Muscle of leg (tissue), 3 donors: ENCODE measurements at regions not wholly inside any gene's neighbourhood (a gene's known extent, or its start where the extent isn't known, plus 50 kb on each side); places are given as distances from the start of the nearest gene placed in this dataset.

Experiments
- DNase-seq: peaks from one replicate; pipeline ENCODE4 v3.0.0; 2013
- H3K27ac ChIP-seq: one replicate; pipeline ENCODE4 v1.5.1; 2013; ENCODE audit warnings: mild to moderate bottlenecking, low read length, control low read depth
- H3K27me3 ChIP-seq: one replicate; pipeline ENCODE4 v1.6.1; 2013; ENCODE audit warnings: low read length; ENCODE audit not compliant: control insufficient read depth, insufficient read depth
- H3K36me3 ChIP-seq: one replicate; pipeline ENCODE4 v1.6.1; 2013; ENCODE audit warnings: low read length; ENCODE audit not compliant: control insufficient read depth, insufficient read depth
- H3K4me1 ChIP-seq: one replicate; pipeline ENCODE4 v1.6.1; 2013; ENCODE audit warnings: low read length; ENCODE audit not compliant: control insufficient read depth, insufficient read depth
- H3K4me3 ChIP-seq: one replicate; pipeline ENCODE4 v1.5.1; 2013; ENCODE audit warnings: low read length, control low read depth
- H3K9me3 ChIP-seq: replicated peaks from 2 replicates; pipeline ENCODE4 v1.6.1; 2013; ENCODE audit warnings: low read depth, low read length; ENCODE audit not compliant: control insufficient read depth
- WGBS: methylation state at CpG from one replicate; pipeline ENCODE4 v1.1.5; 2013; ENCODE audit warnings: missing lambda C conversion rate; ENCODE audit not compliant: insufficient coverage; 5-methylcytosine and 5-hydroxymethylcytosine counted together

GRCh38 chr21:20537130-20537529 lies 461.1 kb upstream of the NCAM2 start:
- no peak for DNase-seq
- H3K36me3 ChIP-seq, result no peaks in the 10 kb centered on the region
- H3K27me3 ChIP-seq, result no peaks in the 10 kb centered on the region
- no CpG with 5 or more reads among the region's 1 CpG for WGBS
- no peak overlapping the region for H3K4me3 ChIP-seq
- no peaks in the 10 kb centered on the region for H3K9me3 ChIP-seq
- H3K27ac ChIP-seq, result no peak overlapping the region
- H3K4me1 ChIP-seq, result no peaks in the 10 kb centered on the region

- Histone ChIP-seq H3K4me3 (no peak overlapping the region), H3K36me3 (no peaks in the 10 kb centered on the region), H3K27ac (no peak overlapping the region), H3K4me1 (no peaks in the 10 kb centered on the region), H3K27me3 (no peaks in the 10 kb centered on the region), H3K9me3 (no peaks in the 10 kb centered on the region)
- no peak for DNase-seq
- WGBS, result 83% methylated on average over 5 of the region's 5 CpGs
These were observed 460.1 kb upstream of the NCAM2 start for GRCh38 chr21:20538039-20538658.

DNA sequence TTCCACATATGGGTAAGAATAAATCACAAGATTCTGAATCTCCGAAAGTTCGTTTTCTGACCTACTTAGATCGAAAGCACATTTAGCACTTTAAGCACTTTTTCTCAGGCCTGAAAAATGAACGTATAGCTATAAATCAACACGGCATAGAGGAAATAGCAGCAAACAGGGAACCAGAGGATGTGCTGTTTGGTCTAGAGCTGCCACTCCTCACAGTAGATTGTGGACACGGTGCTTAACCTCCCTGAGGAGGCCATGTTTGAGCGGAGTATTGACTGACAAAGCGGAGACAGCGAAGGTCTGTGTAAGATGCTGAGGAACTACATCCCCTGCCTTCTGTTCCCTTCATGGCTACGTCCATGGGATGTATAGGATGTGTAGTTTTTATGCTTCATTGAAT lies 452.8 kb upstream of the NCAM2 start:
- WGBS, result 80% methylated on average over 4 of the region's 10 CpGs
- Histone ChIP-seq H3K4me3 (no peak overlapping the region), H3K36me3 (no peaks in the 10 kb centered on the region), H3K27ac (no peak overlapping the region), H3K27me3 (no peaks in the 10 kb centered on the region), H3K9me3 (no peaks in the 10 kb centered on the region), H3K4me1 (no peaks in the 10 kb centered on the region)
- no peak for DNase-seq

DNA sequence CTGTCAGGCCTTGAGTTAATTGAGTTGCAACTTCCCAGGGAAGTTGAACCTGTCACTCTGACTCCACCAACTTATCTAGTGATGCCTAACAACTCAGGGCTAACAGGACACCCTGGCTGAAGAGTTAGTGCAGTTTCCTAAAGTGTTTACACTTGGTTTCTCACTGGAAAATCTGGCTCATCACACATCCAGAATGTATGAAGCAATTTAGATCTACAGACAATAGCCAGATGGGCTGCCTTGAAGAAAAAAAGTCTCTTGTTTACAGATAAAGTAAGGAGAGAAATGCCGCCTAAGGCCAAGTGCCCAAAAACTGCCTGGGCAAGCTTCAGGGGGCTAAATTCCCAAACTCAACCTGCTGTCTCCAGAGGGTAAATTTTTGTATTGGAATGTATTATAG lies 446.3 kb upstream of the NCAM2 start:
- H3K27me3 ChIP-seq, result no peaks in the 10 kb centered on the region
- DNase-seq, result no peak
- H3K27ac ChIP-seq, result no peak overlapping the region
- no peak overlapping the region for H3K4me3 ChIP-seq
- no peaks in the 10 kb centered on the region for H3K36me3 ChIP-seq
- H3K9me3 ChIP-seq, result no peaks in the 10 kb centered on the region
- WGBS, result 80% methylated on average over 1 of the region's 1 CpG
- no peaks in the 10 kb centered on the region for H3K4me1 ChIP-seq

DNA sequence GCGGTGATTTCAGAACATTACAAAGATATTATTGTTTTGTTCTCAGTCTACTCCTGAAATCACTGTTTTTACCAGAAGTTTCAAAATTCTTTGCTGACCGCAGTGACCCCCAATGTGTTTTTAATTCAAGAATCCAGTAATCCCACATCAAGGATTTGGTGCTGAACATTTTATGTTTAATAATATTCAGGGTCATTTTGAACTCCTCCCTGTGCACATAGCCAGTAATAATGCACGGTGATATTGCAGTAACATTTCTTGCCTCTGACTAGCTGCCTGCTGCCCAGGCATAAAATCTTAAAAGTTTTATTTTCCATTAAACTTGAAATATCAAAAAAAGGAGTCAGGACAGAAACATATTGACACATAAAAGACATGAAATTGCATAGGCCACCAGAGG lies 443.4 kb upstream of the NCAM2 start:
- no peak overlapping the region for H3K27ac ChIP-seq
- no peak overlapping the region for H3K4me3 ChIP-seq
- H3K4me1 ChIP-seq, result no peaks in the 10 kb centered on the region
- no peak for DNase-seq
- no peaks in the 10 kb centered on the region for H3K27me3 ChIP-seq
- no peaks in the 10 kb centered on the region for H3K9me3 ChIP-seq
- H3K36me3 ChIP-seq, result no peaks in the 10 kb centered on the region
- WGBS, result no CpG with 5 or more reads among the region's 3 CpGs

- Histone ChIP-seq H3K27me3 (no peaks in the 10 kb centered on the region), H3K36me3 (no peaks in the 10 kb centered on the region), H3K27ac (no peak overlapping the region), H3K9me3 (no peaks in the 10 kb centered on the region), H3K4me1 (no peaks in the 10 kb centered on the region), H3K4me3 (no peak overlapping the region)
- no peak for DNase-seq
- 39% methylated on average over 2 of the region's 2 CpGs for WGBS
These were observed 427.4 kb upstream of the NCAM2 start for GRCh38 chr21:20570824-20571232.

DNA sequence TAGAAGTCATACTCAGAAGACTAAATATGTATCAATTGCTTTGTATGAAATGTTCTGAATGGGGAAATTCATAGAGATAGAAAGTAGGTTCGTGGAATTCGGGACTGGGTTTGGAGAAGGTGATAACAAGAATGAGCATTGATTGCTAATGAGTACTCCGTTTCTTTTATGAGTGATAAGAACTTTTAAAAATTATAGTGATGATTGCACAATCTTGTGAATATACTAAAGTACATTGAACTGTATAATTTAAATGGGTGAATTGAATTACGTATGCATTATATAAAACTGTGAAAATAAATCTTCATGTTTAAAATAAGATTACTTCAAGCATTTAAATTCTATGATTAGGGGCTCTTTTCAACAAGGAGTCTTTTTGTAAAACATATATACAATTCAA lies 425.6 kb upstream of the NCAM2 start:
- H3K4me3 ChIP-seq, result no peak overlapping the region
- H3K36me3 ChIP-seq, result no peaks in the 10 kb centered on the region
- no peaks in the 10 kb centered on the region for H3K27me3 ChIP-seq
- H3K4me1 ChIP-seq, result no peaks in the 10 kb centered on the region
- no peak for DNase-seq
- WGBS, result 92% methylated on average over 2 of the region's 4 CpGs
- no peak overlapping the region for H3K27ac ChIP-seq
- no peaks in the 10 kb centered on the region for H3K9me3 ChIP-seq

DNA sequence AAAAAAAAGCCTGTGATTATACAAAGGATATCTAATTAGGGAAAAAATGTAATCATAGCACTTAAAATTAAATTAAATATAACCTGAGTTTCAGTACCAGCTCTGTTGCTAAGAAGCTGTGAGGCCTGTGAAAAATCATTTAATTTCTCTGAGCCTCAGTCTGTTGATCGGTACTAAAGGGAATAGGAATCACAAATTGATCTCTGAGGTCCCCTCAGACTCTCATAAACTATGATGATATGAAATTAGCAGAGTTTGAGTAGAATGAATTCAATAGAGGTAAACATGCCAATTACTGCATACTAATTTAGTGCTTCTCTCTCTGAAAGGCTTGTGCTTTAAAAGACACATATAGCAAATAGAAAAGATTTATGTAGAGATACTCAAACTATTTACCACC lies 416.8 kb upstream of the NCAM2 start:
- DNase-seq, result no peak
- no peaks in the 10 kb centered on the region for H3K27me3 ChIP-seq
- H3K4me1 ChIP-seq, result no peaks in the 10 kb centered on the region
- WGBS, result no CpG with 5 or more reads among the region's 1 CpG
- H3K9me3 ChIP-seq, result no peaks in the 10 kb centered on the region
- H3K36me3 ChIP-seq, result no peaks in the 10 kb centered on the region
- H3K27ac ChIP-seq, result no peak overlapping the region
- no peak overlapping the region for H3K4me3 ChIP-seq

DNA sequence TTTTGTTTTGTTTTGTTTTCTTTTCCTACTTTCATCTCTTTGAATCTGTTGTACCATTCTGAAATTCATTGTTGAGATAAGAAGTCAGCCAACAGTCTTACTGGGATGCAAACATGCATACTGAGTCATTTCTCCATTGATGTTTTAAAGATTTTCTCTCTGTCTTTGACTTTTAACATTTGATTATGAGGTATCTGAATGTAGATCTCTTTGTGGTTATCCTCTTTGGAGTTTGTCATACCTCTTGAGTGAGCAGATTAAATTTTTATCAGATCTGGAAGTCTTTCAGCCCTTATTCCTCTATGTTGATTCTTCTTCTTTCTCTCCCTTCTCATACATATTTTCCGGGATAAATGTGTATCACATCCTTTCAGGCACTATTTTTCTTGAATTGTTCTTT lies 406.9 kb upstream of the NCAM2 start:
- Histone ChIP-seq H3K27ac (no peak overlapping the region), H3K4me1 (no peaks in the 10 kb centered on the region), H3K36me3 (no peaks in the 10 kb centered on the region), H3K4me3 (no peak overlapping the region), H3K9me3 (no peaks in the 10 kb centered on the region), H3K27me3 (no peaks in the 10 kb centered on the region)
- DNase-seq, result no peak
- WGBS, result no CpG with 5 or more reads among the region's 1 CpG

GRCh38 chr21:20592463-20592862 lies 405.7 kb upstream of the NCAM2 start:
- H3K27me3 ChIP-seq, result no peaks in the 10 kb centered on the region
- H3K36me3 ChIP-seq, result no peaks in the 10 kb centered on the region
- no peak for DNase-seq
- H3K27ac ChIP-seq, result no peak overlapping the region
- no peak overlapping the region for H3K4me3 ChIP-seq
- H3K9me3 ChIP-seq, result no peaks in the 10 kb centered on the region
- H3K4me1 ChIP-seq, result no peaks in the 10 kb centered on the region

- Histone ChIP-seq H3K27ac (no peak overlapping the region), H3K36me3 (no peaks in the 10 kb centered on the region), H3K9me3 (no peaks in the 10 kb centered on the region), H3K4me1 (no peaks in the 10 kb centered on the region), H3K4me3 (no peak overlapping the region), H3K27me3 (no peaks in the 10 kb centered on the region)
- no peak for DNase-seq
- 89% methylated on average over 3 of the region's 3 CpGs for WGBS
These were observed 395.0 kb upstream of the NCAM2 start for GRCh38 chr21:20603236-20603635.
